HG03571 (cell line): ENCODE measurements at regions not wholly inside any gene's neighbourhood (a gene's known extent, or its start where the extent isn't known, plus 50 kb on each side); places are given as distances from the start of the nearest gene placed in this dataset.

ENCODE experiments used
- ATAC-seq: cut with Tn5 transposase; IDR thresholded peaks from one replicate; pipeline ENCODE4 v1.9.1; 2021; ENCODE audit not compliant: unreplicated experiment

- ATAC-seq: no peak
Observed at GRCh38 chr5:152271420-152271819, 133.7 kb downstream of the NMUR2 start.

- ATAC-seq: no peak
Observed at GRCh38 chr5:152270096-152270495, 135.0 kb downstream of the NMUR2 start.

GRCh38 chr5:152269533-152269932, 135.5 kb downstream of the NMUR2 start:
- no peak for ATAC-seq

- no peak for ATAC-seq
Observed at GRCh38 chr5:152264645-152265254, 140.3 kb downstream of the NMUR2 start.

- no peak for ATAC-seq
Observed at GRCh38 chr5:152262667-152263066, 142.4 kb downstream of the NMUR2 start.

GRCh38 chr5:152260940-152261339, 144.1 kb downstream of the NMUR2 start:
- no peak for ATAC-seq

- no peak for ATAC-seq
Observed at GRCh38 chr5:152259702-152260101, 145.4 kb downstream of the NMUR2 start.

GRCh38 chr5:152256580-152256979, 148.5 kb downstream of the NMUR2 start:
- ATAC-seq: no peak

- no peak for ATAC-seq
Observed at GRCh38 chr5:152255411-152255810, 149.7 kb downstream of the NMUR2 start.

- ATAC-seq: no peak
Observed at GRCh38 chr5:152247850-152248385, 157.2 kb downstream of the NMUR2 start.

- no peak for ATAC-seq
Observed at GRCh38 chr5:152246401-152246800, 158.7 kb downstream of the NMUR2 start.

GRCh38 chr5:152237531-152237930, 167.5 kb downstream of the NMUR2 start:
- no peak for ATAC-seq

- ATAC-seq: no peak
Observed at GRCh38 chr5:152226191-152226590, 178.9 kb downstream of the NMUR2 start.

GRCh38 chr5:152221721-152222629, 183.1 kb downstream of the NMUR2 start:
- no peak for ATAC-seq

GRCh38 chr5:152218694-152219093, 186.4 kb downstream of the NMUR2 start:
- no peak for ATAC-seq

- ATAC-seq: no peak
Observed at GRCh38 chr5:152205804-152206203, 199.3 kb downstream of the NMUR2 start.

- no peak for ATAC-seq
Observed at GRCh38 chr5:152202321-152202720, 202.8 kb downstream of the NMUR2 start.

- ATAC-seq: no peak
Observed at GRCh38 chr5:152193391-152194107, 211.5 kb downstream of the NMUR2 start.

- no peak for ATAC-seq
Observed at GRCh38 chr5:152188251-152188650, 216.8 kb downstream of the NMUR2 start.

GRCh38 chr5:152187668-152188067, 217.4 kb downstream of the NMUR2 start:
- ATAC-seq: no peak

GRCh38 chr5:152185547-152186245, 219.4 kb downstream of the NMUR2 start:
- no peak for ATAC-seq
